Gastrocnemius medialis (tissue), 4 donors: ENCODE measurements at regions not wholly inside any gene's neighbourhood (a gene's known extent, or its start where the extent isn't known, plus 50 kb on each side); places are given as distances from the start of the nearest gene placed in this dataset.
"Not testable (repeated sequence)": the region's sequence is repeated elsewhere in the genome, so short reads cannot be mapped to it uniquely, and the experiment has no call there.

ENCODE experiments used
- ATAC-seq, 2 donors: fragments of 150-250 bp; one replicate each; pipeline ENCODE4 v1.9.1; 2016
- DNase-seq, 2 donors: peaks; one replicate each; pipeline ENCODE4 v3.0.0-alpha.2; 2019
- H3K27ac ChIP-seq, 4 donors: fragments of 200-600 bp; sonication (generic); 1 replicate in 1 of 4; 2 replicates in 3 of 4; pipeline ENCODE4 v1.5.1; 2016 to 2018; ENCODE audit warnings: mild to moderate bottlenecking in 2 of 4, moderate library complexity in 1 of 4
- H3K27me3 ChIP-seq, 3 donors: fragments of 200-600 bp; sonication (generic) in 2 of 3; 1 replicate in 1 of 3; 2 replicates in 2 of 3; pipeline versions ENCODE4 v1.5.1 to v1.6.0; 2016 to 2019; ENCODE audit warnings: mild to moderate bottlenecking in 1 of 3, moderate library complexity in 1 of 3
- H3K36me3 ChIP-seq, 2 donors: fragments of 200-600 bp; sonication (generic) in 1 of 2; one replicate each; pipeline ENCODE4 v1.5.1; 2017 to 2018
- H3K4me1 ChIP-seq, 2 donors: fragments of 200-600 bp; sonication (generic) in 1 of 2; one replicate each; pipeline ENCODE4 v1.5.1; 2016 to 2017; ENCODE audit warnings: mild to moderate bottlenecking in 2 of 2
- H3K4me3 ChIP-seq, 4 donors: fragments of 200-600 bp; sonication (generic) in 3 of 4; 1 replicate in 1 of 4; 2 replicates in 3 of 4; pipeline ENCODE4 v1.5.1; 2016 to 2019; ENCODE audit warnings: mild to moderate bottlenecking in 2 of 4
- H3K9me3 ChIP-seq, 3 donors: fragments of 200-600 bp; sonication (generic) in 2 of 3; 1 replicate in 1 of 3; 2 replicates in 2 of 3; pipeline ENCODE4 v1.5.1; 2016 to 2019
- POLR2A ChIP-seq, 2 donors: fragments of 450-650 bp; IDR thresholded peaks; one replicate each; pipeline ENCODE4 v1.6.1; 2017; ENCODE audit warnings: antibody characterized with exemption in 2 of 2, mild to moderate bottlenecking in 2 of 2, moderate library complexity in 2 of 2
- in situ Hi-C, 4 donors: fragments of 200-750 bp; cut with MboI; loops; one replicate each; pipeline versions ENCODE4 v1.15.0 to v1.8.0; 2017; ENCODE audit warnings: low sequenced_read_pairs in 4 of 4
- intact Hi-C: fragments of 100-400 bp; cut with DNase I; formaldehyde crosslinking; loops from one replicate; pipeline ENCODE4 v1.15.1; 2023; ENCODE audit warnings: low total_unique reads
- TF ChIP-seq, protein P1 (sequence below), 5 experiments: fragments of 450-650 bp in 3 of 5; fragments of 200-600 bp in 2 of 5; sonication (generic) in 2 of 5; IDR thresholded peaks in 4 of 5; conservative IDR thresholded peaks in 1 of 5; 1 replicate in 4 of 5; 2 replicates in 1 of 5; pipeline ENCODE4 v1.5.1; 2016 to 2019; ENCODE audit warnings: antibody characterized with exemption in 5 of 5, mild to moderate bottlenecking in 3 of 5, moderate library complexity in 3 of 5

- Histone ChIP-seq H3K27me3 (no peaks in the 10 kb centered on the region), H3K27ac (no peak overlapping the region), H3K36me3 (no peaks in the 10 kb centered on the region), H3K4me3 (no peak overlapping the region), H3K9me3 (peaks cover 0 to 3% (median 3%) of the 10 kb centered on the region in 3 donors), H3K4me1 (no peaks in the 10 kb centered on the region)
- in situ Hi-C loops (loop anchor here in 1 of 4 donors (25.0 kb wide), 1 partner anchor 90 kb away; no protein-coding TSS in a partner anchor), intact Hi-C loops (no loop called here)
- DNase-seq (no peak), ATAC-seq (no peak)
- TF ChIP-seq POLR2A (IDR thresholded peaks at IDR 0.05): no peak
- TF ChIP-seq, protein P1, sequence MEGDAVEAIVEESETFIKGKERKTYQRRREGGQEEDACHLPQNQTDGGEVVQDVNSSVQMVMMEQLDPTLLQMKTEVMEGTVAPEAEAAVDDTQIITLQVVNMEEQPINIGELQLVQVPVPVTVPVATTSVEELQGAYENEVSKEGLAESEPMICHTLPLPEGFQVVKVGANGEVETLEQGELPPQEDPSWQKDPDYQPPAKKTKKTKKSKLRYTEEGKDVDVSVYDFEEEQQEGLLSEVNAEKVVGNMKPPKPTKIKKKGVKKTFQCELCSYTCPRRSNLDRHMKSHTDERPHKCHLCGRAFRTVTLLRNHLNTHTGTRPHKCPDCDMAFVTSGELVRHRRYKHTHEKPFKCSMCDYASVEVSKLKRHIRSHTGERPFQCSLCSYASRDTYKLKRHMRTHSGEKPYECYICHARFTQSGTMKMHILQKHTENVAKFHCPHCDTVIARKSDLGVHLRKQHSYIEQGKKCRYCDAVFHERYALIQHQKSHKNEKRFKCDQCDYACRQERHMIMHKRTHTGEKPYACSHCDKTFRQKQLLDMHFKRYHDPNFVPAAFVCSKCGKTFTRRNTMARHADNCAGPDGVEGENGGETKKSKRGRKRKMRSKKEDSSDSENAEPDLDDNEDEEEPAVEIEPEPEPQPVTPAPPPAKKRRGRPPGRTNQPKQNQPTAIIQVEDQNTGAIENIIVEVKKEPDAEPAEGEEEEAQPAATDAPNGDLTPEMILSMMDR (IDR thresholded peaks at IDR 0.05 in 4 of 5, conservative IDR thresholded peaks at IDR 0.05 in 1 of 5): no peak
Measured at GRCh38 chr15:25172691-25173090, 217.9 kb downstream of the SNRPN start.

- Histone ChIP-seq H3K4me3 (no peak overlapping the region), H3K27ac (no peak overlapping the region), H3K9me3 (peaks cover 0 to 3% (median 3%) of the 10 kb centered on the region in 3 donors), H3K27me3 (no peaks in the 10 kb centered on the region), H3K4me1 (no peaks in the 10 kb centered on the region), H3K36me3 (no peaks in the 10 kb centered on the region)
- intact Hi-C loops: no loop called here
- ATAC-seq: no peak
- no peak for DNase-seq
- in situ Hi-C loops: loop anchor here in 1 of 4 donors (25.0 kb wide), 1 partner anchor 89 kb away; no protein-coding TSS in a partner anchor
- TF ChIP-seq POLR2A (IDR thresholded peaks at IDR 0.05): no peak
- TF ChIP-seq, protein P1 (IDR thresholded peaks at IDR 0.05 in 4 of 5, conservative IDR thresholded peaks at IDR 0.05 in 1 of 5): no peak
Measured at GRCh38 chr15:25173241-25174028, 218.6 kb downstream of the SNRPN start.

GRCh38 chr15:25174149-25174548, 219.4 kb downstream of the SNRPN start:
- H3K9me3 ChIP-seq, H3K36me3 ChIP-seq, intact Hi-C loops, DNase-seq, ATAC-seq, H3K4me1 ChIP-seq, H3K27ac ChIP-seq, H3K4me3 ChIP-seq, H3K27me3 ChIP-seq: not testable (repeated sequence)
- in situ Hi-C loops: loop anchor here in 1 of 4 donors (25.0 kb wide), 1 partner anchor 88 kb away; no protein-coding TSS in a partner anchor

DNA sequence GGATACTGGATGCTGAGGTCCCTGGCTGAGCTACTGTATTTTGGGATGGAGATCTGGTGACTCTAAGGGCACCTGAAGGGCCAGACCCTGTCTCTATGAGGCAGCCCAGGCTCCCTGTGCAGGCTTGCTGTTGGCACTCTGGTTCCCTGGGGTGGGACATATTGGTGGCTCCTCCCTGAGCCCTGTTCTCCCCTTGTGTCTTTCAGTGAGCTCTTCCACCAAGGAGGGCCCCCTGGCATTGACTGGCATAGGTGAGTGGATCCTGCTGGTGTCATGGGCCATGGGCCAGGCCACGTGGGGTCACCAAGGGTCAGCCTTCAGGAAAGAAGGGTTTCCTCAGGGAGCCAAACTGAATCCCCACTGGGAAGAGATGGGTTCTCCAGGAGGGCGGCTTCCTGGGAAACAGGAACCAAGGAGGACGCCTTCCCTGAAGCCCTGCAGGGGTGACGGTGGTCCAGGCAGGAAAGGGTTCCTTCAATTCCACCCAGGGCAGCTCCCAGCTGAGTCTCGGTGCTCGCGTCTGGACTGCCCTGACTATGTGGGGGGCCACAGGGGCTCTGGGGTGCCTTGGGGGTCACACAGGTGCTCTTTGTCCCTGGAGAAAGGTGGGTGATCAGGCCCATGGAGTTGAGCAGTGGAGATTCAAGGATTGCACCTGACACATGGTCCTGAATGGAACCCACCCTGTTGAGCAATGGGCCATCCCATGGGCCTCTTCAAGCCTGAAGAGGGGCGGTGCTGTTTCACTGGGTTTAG, 220.4 kb downstream of the SNRPN start:
- Histone ChIP-seq H3K4me1 (no peaks in the 10 kb centered on the region), H3K9me3 (peaks cover 0 to 3% (median 3%) of the 10 kb centered on the region in 3 donors), H3K36me3 (no peaks in the 10 kb centered on the region), H3K27ac (no peak overlapping the region), H3K27me3 (no peaks in the 10 kb centered on the region), H3K4me3 (no peak overlapping the region)
- no peak for ATAC-seq
- in situ Hi-C loops (no loop called here), intact Hi-C loops (no loop called here)
- no peak for DNase-seq
- TF ChIP-seq POLR2A (IDR thresholded peaks at IDR 0.05): no peak
- TF ChIP-seq, protein P1 (IDR thresholded peaks at IDR 0.05 in 4 of 5, conservative IDR thresholded peaks at IDR 0.05 in 1 of 5): no peak
